ENCODE measurements at regions not wholly inside any gene's neighbourhood (a gene's known extent, or its start where the extent isn't known, plus 50 kb on each side); places are given as distances from the start of the nearest gene placed in this dataset.

DNA sequence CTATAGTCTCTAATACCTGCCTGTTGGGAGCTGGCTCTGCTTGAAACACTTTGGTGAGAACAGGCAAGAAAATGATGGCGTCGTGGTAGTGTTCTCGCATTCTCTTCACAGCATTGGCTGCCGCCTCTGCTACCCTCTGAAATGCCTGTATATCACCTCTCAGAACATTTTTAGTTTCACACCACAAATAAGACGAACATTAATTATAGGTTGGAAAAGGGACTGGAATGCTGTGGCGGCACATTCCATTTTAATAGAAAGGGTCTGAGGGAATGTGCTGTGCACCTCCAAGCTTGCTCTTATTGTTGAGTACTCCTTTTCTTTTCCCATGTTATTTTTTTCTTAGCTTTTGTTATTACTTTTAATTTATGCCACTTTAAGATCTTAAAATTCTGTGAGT, 134.6 kb upstream of the HMHB1 start:
- Histone ChIP-seq H3K4me1 (ENCODE audit: control insufficient read depth in 2 of 3, insufficient read depth in 2 of 3, low read depth in 1 of 3, low read length in 3 of 3) (no peaks in the 10 kb centered on the region), H3K9me3 (ENCODE audit: control insufficient read depth in 2 of 3, insufficient read depth in 1 of 3, low read length in 3 of 3) (no peaks in the 10 kb centered on the region), H3K4me3 (ENCODE audit: low read length in 3 of 3) (no peak overlapping the region), H3K27me3 (ENCODE audit: control insufficient read depth, insufficient read depth, low read length) (no peaks in the 10 kb centered on the region), H3K36me3 (ENCODE audit: control insufficient read depth in 2 of 3, insufficient read depth in 3 of 3, low read length in 3 of 3) (no peaks in the 10 kb centered on the region), H3K27ac (ENCODE audit: low read depth in 2 of 2, low read length in 2 of 2) (no peak overlapping the region), H3K9ac (ENCODE audit: low read length in 3 of 3) (no peak overlapping the region)
- TF ChIP-seq, protein P1, sequence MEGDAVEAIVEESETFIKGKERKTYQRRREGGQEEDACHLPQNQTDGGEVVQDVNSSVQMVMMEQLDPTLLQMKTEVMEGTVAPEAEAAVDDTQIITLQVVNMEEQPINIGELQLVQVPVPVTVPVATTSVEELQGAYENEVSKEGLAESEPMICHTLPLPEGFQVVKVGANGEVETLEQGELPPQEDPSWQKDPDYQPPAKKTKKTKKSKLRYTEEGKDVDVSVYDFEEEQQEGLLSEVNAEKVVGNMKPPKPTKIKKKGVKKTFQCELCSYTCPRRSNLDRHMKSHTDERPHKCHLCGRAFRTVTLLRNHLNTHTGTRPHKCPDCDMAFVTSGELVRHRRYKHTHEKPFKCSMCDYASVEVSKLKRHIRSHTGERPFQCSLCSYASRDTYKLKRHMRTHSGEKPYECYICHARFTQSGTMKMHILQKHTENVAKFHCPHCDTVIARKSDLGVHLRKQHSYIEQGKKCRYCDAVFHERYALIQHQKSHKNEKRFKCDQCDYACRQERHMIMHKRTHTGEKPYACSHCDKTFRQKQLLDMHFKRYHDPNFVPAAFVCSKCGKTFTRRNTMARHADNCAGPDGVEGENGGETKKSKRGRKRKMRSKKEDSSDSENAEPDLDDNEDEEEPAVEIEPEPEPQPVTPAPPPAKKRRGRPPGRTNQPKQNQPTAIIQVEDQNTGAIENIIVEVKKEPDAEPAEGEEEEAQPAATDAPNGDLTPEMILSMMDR (IDR thresholded peaks at IDR 0.05; ENCODE audit: borderline replicate concordance, extremely low read depth, insufficient read depth): no peak
- intact Hi-C loops (cut with DNase I): no loop called here
- DNase-seq (no peak), FAIRE-seq (no peak)

DNA sequence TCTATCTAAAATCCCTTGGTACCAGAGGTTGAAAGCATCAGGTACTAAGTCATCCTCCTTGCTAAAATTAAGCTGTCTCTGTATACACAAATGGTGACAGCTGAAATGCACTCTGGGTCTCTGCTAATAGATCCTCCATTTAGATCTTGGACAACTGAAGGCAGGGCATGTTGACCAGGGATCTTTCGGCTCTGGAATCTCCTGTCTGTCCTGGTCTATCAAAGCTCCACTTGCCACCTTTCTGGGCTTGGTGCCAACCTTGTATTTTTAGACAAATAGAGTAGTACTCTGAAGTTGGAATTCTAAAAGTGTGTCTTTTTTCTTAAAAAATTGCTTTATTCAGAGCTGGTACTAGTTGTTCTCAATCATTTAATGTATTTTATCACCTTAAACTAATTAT, 135.2 kb upstream of the HMHB1 start:
- no peaks in the 10 kb centered on the region for H3K27me3 ChIP-seq (ENCODE audit: control insufficient read depth, insufficient read depth, low read length)
- no peak for DNase-seq
- H3K4me3 ChIP-seq (ENCODE audit: low read length in 3 of 3): no peak overlapping the region
- no peak for FAIRE-seq
- TF ChIP-seq, protein P1 (IDR thresholded peaks at IDR 0.05; ENCODE audit: borderline replicate concordance, extremely low read depth, insufficient read depth): no peak
- no peak overlapping the region for H3K27ac ChIP-seq (ENCODE audit: low read depth in 2 of 2, low read length in 2 of 2)
- no peak overlapping the region for H3K9ac ChIP-seq (ENCODE audit: low read length in 3 of 3)
- intact Hi-C loops (cut with DNase I): no loop called here
- H3K4me1 ChIP-seq (ENCODE audit: control insufficient read depth in 2 of 3, insufficient read depth in 2 of 3, low read depth in 1 of 3, low read length in 3 of 3): no peaks in the 10 kb centered on the region
- H3K9me3 ChIP-seq (ENCODE audit: control insufficient read depth in 2 of 3, insufficient read depth in 1 of 3, low read length in 3 of 3): no peaks in the 10 kb centered on the region
- no peaks in the 10 kb centered on the region for H3K36me3 ChIP-seq (ENCODE audit: control insufficient read depth in 2 of 3, insufficient read depth in 3 of 3, low read length in 3 of 3)

DNA sequence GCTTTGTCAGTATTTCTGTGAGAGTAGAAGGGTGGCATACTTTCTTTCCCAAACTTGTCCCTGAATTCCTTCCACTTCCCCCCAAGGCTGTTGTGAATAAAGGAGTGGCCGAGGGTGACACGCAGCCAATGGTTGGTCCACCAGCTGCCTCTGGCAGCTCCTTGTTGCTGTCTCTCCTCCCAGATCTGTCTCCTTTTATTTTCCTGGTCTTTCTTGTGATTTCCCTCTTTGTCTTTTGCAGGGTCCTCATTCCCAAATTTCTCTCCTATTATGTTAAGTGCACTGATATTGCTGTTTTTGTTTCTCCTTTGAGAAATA, 137.5 kb upstream of the HMHB1 start:
- Histone ChIP-seq H3K4me3 (ENCODE audit: low read length in 3 of 3) (no peak overlapping the region), H3K36me3 (ENCODE audit: control insufficient read depth in 2 of 3, insufficient read depth in 3 of 3, low read length in 3 of 3) (no peaks in the 10 kb centered on the region), H3K9me3 (ENCODE audit: control insufficient read depth in 2 of 3, insufficient read depth in 1 of 3, low read length in 3 of 3) (no peaks in the 10 kb centered on the region), H3K9ac (ENCODE audit: low read length in 3 of 3) (no peak overlapping the region), H3K27me3 (ENCODE audit: control insufficient read depth, insufficient read depth, low read length) (no peaks in the 10 kb centered on the region), H3K4me1 (ENCODE audit: control insufficient read depth in 2 of 3, insufficient read depth in 2 of 3, low read depth in 1 of 3, low read length in 3 of 3) (no peaks in the 10 kb centered on the region), H3K27ac (ENCODE audit: low read depth in 2 of 2, low read length in 2 of 2) (no peak overlapping the region)
- FAIRE-seq (no peak), DNase-seq (no peak)
- TF ChIP-seq, protein P1 (IDR thresholded peaks at IDR 0.05; ENCODE audit: borderline replicate concordance, extremely low read depth, insufficient read depth): no peak
- intact Hi-C loops (cut with DNase I): no loop called here

DNA sequence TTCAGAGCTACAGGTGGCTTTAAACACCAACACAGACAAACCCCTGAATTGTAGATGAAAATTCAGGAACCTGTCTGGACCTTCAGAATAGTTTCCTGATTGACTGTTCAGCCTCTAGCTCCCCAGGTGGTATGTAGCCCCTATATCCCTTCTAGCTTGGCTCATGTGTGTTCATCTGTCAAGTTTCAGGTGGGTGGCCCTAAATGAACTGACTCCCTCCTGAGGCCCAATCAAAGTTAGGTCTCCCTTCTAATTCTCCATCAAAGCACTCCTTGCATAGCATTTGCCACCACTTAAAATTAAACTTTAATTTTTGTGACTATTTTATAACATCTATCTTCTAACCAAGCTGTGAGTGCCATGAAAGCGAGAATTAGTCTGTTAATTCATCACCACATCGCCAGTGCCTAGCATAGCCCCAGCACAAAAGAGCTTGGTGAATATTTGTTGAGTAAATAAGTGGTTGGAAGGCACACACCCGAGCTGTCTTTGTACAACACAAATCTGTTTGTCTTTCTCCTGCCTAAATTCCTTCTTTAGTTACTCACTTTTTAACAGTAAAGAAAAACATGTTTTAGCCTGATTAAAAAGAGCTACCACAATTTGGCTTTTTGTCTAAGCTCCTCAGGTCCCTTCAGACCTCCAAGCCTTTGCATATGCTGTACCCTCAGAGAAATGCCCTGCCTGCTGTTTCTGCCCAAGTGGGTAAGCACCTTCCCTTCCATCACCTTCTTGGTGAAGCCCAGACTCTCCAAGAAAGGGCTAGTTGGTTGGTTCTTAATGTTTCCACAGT, 138.1 kb upstream of the HMHB1 start:
- DNase-seq (no peak), FAIRE-seq (no peak)
- intact Hi-C loops (cut with DNase I): no loop called here
- no peaks in the 10 kb centered on the region for H3K36me3 ChIP-seq (ENCODE audit: control insufficient read depth in 2 of 3, insufficient read depth in 3 of 3, low read length in 3 of 3)
- H3K9ac ChIP-seq (ENCODE audit: low read length in 3 of 3): no peak overlapping the region
- no peaks in the 10 kb centered on the region for H3K9me3 ChIP-seq (ENCODE audit: control insufficient read depth in 2 of 3, insufficient read depth in 1 of 3, low read length in 3 of 3)
- TF ChIP-seq, protein P1 (IDR thresholded peaks at IDR 0.05; ENCODE audit: borderline replicate concordance, extremely low read depth, insufficient read depth): no peak
- H3K4me1 ChIP-seq (ENCODE audit: control insufficient read depth in 2 of 3, insufficient read depth in 2 of 3, low read depth in 1 of 3, low read length in 3 of 3): no peaks in the 10 kb centered on the region
- no peak overlapping the region for H3K27ac ChIP-seq (ENCODE audit: low read depth in 2 of 2, low read length in 2 of 2)
- no peaks in the 10 kb centered on the region for H3K27me3 ChIP-seq (ENCODE audit: control insufficient read depth, insufficient read depth, low read length)
- no peak overlapping the region for H3K4me3 ChIP-seq (ENCODE audit: low read length in 3 of 3)

Measured in kidney (tissue), 13 donors.